SU-DHL-6 (cell line): ENCODE measurements at regions not wholly inside any gene's neighbourhood (a gene's known extent, or its start where the extent isn't known, plus 50 kb on each side); places are given as distances from the start of the nearest gene placed in this dataset.

Experiments used
- H2AFZ ChIP-seq: fragments of 200-600 bp; sonication (generic); 2 replicates; pipeline ENCODE4 v1.6.1; 2014; ENCODE audit warnings: low read depth, mild to moderate bottlenecking, moderate library complexity, mixed read lengths, antibody characterized with exemption, low read length; ENCODE audit not compliant: severe bottlenecking
- H3F3A ChIP-seq: fragments of 200-600 bp; shearing (Covaris generic); 2 replicates; pipeline ENCODE4 v1.6.0; 2016; ENCODE audit warnings: antibody characterized with exemption, mild to moderate bottlenecking; ENCODE audit not compliant: insufficient read depth
- H3K27ac ChIP-seq: fragments of 200-600 bp; sonication (generic); 2 replicates; pipeline ENCODE4 v1.5.1; 2016; ENCODE audit warnings: low read depth, mild to moderate bottlenecking, low read length, moderate library complexity, mixed read lengths
- H3K27me3 ChIP-seq: fragments of 200-600 bp; sonication (generic), shearing (Covaris generic); 2 replicates; pipeline ENCODE4 v1.6.0; 2014; ENCODE audit warnings: mild to moderate bottlenecking, low read length
- H3K36me3 ChIP-seq: fragments of 200-600 bp; sonication (generic); 2 replicates; pipeline ENCODE4 v1.6.1; 2014; ENCODE audit warnings: mild to moderate bottlenecking, low read length, mixed read lengths
- H3K4me2 ChIP-seq: fragments of 300-600, 200-600 bp; shearing (Covaris generic), sonication (generic); 2 replicates; pipeline ENCODE4 v1.6.0; 2014; ENCODE audit warnings: low read length, low read depth, mild to moderate bottlenecking; ENCODE audit not compliant: poor library complexity, severe bottlenecking
- H3K4me3 ChIP-seq: fragments of 200-600 bp; sonication (generic); 2 replicates; pipeline ENCODE4 v1.5.1; 2014; ENCODE audit warnings: antibody characterized with exemption, low read length, mild to moderate bottlenecking, mixed read lengths; ENCODE audit not compliant: insufficient read depth, poor library complexity, severe bottlenecking
- H3K79me2 ChIP-seq: fragments of 200-600 bp; sonication (generic); 2 replicates; pipeline ENCODE4 v1.6.1; 2014; ENCODE audit warnings: mild to moderate bottlenecking, low read length, moderate library complexity; ENCODE audit not compliant: insufficient read depth
- H3K9ac ChIP-seq: fragments of 200-600 bp; sonication (generic); 2 replicates; pipeline ENCODE4 v1.7.0; 2014; ENCODE audit warnings: mild to moderate bottlenecking, low read length
- H3K9me2 ChIP-seq: fragments of 200-600 bp; sonication (generic); replicated peaks from 2 replicates; pipeline ENCODE4 v1.6.1; 2014; ENCODE audit warnings: low read length; ENCODE audit not compliant: insufficient read depth
- H3K9me3 ChIP-seq: fragments of 200-600 bp; sonication (generic); 2 replicates; pipeline ENCODE4 v1.6.1; 2014; ENCODE audit warnings: low read length, mixed read lengths; ENCODE audit not compliant: insufficient read depth
- H4K20me1 ChIP-seq: fragments of 200-600 bp; sonication (generic); 2 replicates; pipeline ENCODE4 v1.6.1; 2014; ENCODE audit warnings: low read depth, mild to moderate bottlenecking, antibody characterized with exemption, low read length, moderate library complexity, mixed read lengths
- EZH2phosphoT487 ChIP-seq: fragments of 200-600 bp; sonication (generic), shearing (Covaris generic); conservative IDR thresholded peaks from 2 replicates; pipeline ENCODE4 v1.6.1; 2018; ENCODE audit warnings: mild to moderate bottlenecking, antibody characterized with exemption, low read length, moderate library complexity, mixed read lengths
- TF ChIP-seq, protein P1 (sequence below): fragments of 200-600 bp; sonication (generic); IDR thresholded peaks from one replicate; pipeline ENCODE4 v1.5.1; 2017; ENCODE audit warnings: antibody characterized with exemption, mild to moderate bottlenecking, low read length, moderate library complexity; ENCODE audit not compliant: insufficient read depth, poor library complexity, severe bottlenecking

DNA sequence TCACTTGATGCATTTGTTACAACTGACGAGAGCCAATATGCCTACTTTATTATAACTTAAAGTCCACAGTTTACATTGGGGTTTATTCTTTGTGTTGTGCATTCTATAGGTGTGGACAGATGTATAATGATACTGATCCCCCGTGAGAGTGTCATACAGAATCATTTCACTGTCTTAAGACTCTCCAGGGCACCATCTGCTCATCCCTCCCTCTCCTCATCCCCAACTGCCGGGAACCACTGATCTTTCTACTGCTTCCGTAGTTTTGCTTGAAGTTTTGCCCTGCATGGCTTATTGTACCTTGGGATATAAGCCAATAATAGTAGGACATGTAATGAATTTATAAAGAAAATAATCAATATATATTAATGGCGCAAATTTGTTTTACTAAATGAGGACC, 137.8 kb upstream of the MSX1 start:
- Histone ChIP-seq H3K79me2 (no peaks in the 10 kb centered on the region), H3K9me3 (peaks cover 31% of the 10 kb centered on the region; the same call in 1 of the 2 replicates), H3K4me3 (no peak overlapping the region), H3K9me2 (no peaks in the 10 kb centered on the region), H3K4me2 (no peak overlapping the region), H3K27me3 (no peaks in the 10 kb centered on the region), H3K36me3 (no peaks in the 10 kb centered on the region), H4K20me1 (no peaks in the 10 kb centered on the region), H2AFZ (no peak overlapping the region), H3K27ac (no peak overlapping the region), H3F3A (no peaks in the 10 kb centered on the region), H3K9ac (no peak overlapping the region)
- TF ChIP-seq, protein P1, sequence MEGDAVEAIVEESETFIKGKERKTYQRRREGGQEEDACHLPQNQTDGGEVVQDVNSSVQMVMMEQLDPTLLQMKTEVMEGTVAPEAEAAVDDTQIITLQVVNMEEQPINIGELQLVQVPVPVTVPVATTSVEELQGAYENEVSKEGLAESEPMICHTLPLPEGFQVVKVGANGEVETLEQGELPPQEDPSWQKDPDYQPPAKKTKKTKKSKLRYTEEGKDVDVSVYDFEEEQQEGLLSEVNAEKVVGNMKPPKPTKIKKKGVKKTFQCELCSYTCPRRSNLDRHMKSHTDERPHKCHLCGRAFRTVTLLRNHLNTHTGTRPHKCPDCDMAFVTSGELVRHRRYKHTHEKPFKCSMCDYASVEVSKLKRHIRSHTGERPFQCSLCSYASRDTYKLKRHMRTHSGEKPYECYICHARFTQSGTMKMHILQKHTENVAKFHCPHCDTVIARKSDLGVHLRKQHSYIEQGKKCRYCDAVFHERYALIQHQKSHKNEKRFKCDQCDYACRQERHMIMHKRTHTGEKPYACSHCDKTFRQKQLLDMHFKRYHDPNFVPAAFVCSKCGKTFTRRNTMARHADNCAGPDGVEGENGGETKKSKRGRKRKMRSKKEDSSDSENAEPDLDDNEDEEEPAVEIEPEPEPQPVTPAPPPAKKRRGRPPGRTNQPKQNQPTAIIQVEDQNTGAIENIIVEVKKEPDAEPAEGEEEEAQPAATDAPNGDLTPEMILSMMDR = no peak
- TF ChIP-seq EZH2phosphoT487 = no peak

DNA sequence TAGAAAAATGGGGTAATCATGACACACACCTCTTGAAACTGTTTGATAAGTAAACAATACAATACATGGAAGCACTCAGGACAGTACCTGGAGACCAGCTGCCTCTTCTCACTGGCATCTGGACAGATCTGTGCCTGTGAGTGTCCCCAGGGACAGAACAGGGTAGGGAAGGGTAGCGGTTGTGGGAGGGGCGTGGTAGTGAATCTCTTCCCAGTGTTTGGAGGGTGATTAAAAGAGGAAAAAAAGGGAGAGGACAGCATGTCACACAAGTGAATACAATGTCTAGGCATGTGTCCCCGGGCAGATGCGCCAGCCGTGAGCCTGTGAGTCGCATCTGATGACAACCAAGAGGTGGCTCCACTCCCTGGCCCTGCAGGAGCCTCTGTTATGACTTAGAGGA, 138.8 kb upstream of the MSX1 start:
- H3F3A ChIP-seq = no peaks in the 10 kb centered on the region
- no peak overlapping the region for H2AFZ ChIP-seq
- H3K4me2 ChIP-seq = no peak overlapping the region
- H3K9ac ChIP-seq = no peak overlapping the region
- H3K79me2 ChIP-seq = no peaks in the 10 kb centered on the region
- no peaks in the 10 kb centered on the region for H3K36me3 ChIP-seq
- no peaks in the 10 kb centered on the region for H4K20me1 ChIP-seq
- no peaks in the 10 kb centered on the region for H3K27me3 ChIP-seq
- H3K27ac ChIP-seq = no peak overlapping the region
- H3K9me3 ChIP-seq = peaks cover 24% of the 10 kb centered on the region; the same call in 1 of the 2 replicates
- no peaks in the 10 kb centered on the region for H3K9me2 ChIP-seq
- TF ChIP-seq, protein P1 = no peak
- no peak for TF ChIP-seq EZH2phosphoT487
- no peak overlapping the region for H3K4me3 ChIP-seq

DNA sequence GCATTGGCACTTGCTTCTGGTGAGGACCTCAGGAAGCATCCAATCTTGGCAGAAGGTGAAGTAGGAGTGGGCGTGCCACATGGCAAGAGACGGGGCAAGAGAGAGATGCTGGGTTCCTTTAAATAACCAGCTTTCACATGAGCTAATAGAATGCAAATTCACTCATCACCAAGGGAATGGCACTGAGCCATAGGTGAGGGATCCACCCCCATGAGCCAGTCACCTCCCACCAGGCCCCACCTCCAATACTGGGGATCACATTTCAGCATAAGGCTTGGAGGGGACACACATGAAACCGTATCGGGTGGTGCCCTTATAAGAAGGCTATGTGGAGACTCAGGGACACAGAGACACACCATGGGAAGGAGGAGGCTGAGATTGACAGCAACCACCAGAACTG, 140.0 kb upstream of the MSX1 start:
- no peak overlapping the region for H2AFZ ChIP-seq
- no peaks in the 10 kb centered on the region for H4K20me1 ChIP-seq
- H3F3A ChIP-seq = no peaks in the 10 kb centered on the region
- H3K27ac ChIP-seq = no peak overlapping the region
- no peaks in the 10 kb centered on the region for H3K9me2 ChIP-seq
- no peaks in the 10 kb centered on the region for H3K27me3 ChIP-seq
- no peak overlapping the region for H3K4me3 ChIP-seq
- H3K9me3 ChIP-seq = peaks cover 14% of the 10 kb centered on the region; the same call in 1 of the 2 replicates
- no peaks in the 10 kb centered on the region for H3K36me3 ChIP-seq
- H3K9ac ChIP-seq = no peak overlapping the region
- H3K4me2 ChIP-seq = no peak overlapping the region
- TF ChIP-seq, protein P1 = no peak
- TF ChIP-seq EZH2phosphoT487 = no peak
- no peaks in the 10 kb centered on the region for H3K79me2 ChIP-seq
